Pancreas (tissue), 10 donors: ENCODE measurements at regions not wholly inside any gene's neighbourhood (a gene's known extent, or its start where the extent isn't known, plus 50 kb on each side); places are given as distances from the start of the nearest gene placed in this dataset.

Source experiments
- ATAC-seq, 4 donors: fragments of 200-7000 bp; cut with Tn5 transposase; one replicate each; pipeline versions ENCODE4 v1.8.0 to v1.9.1; 2020; ENCODE audit warnings: mild to moderate bottlenecking in 4 of 4, moderate library complexity in 4 of 4
- DNase-seq, 6 donors: peaks; one replicate each; pipeline ENCODE4 v3.0.0-alpha.2; 2020
- FAIRE-seq: peaks from 2 replicates; lab custom pipeline; 2012; peaks lifted over from hg19 to GRCh38; lab: Jason Lieb, UNC
- H3K27ac ChIP-seq, 4 donors: fragments of 200-600 bp; sonication (generic); 1 replicate in 3 of 4; 2 replicates in 1 of 4; pipeline versions ENCODE4 v1.5.0 to v1.8.0; 2020
- H3K27me3 ChIP-seq, 4 donors: fragments of 200-600 bp; one replicate each; pipeline ENCODE4 v1.8.0; 2021
- H3K36me3 ChIP-seq, 3 donors: fragments of 200-600 bp; sonication (generic) in 1 of 3; one replicate each; pipeline versions ENCODE4 v1.5.0 to v1.8.0; 2020 to 2021
- H3K4me1 ChIP-seq, 3 donors: fragments of 200-600 bp; one replicate each; pipeline ENCODE4 v1.8.0; 2021
- H3K4me3 ChIP-seq, 4 donors: fragments of 200-600 bp; sonication (generic) in 2 of 4; one replicate each; pipeline versions ENCODE4 v1.5.0 to v1.8.0; 2020 to 2021
- H3K9me3 ChIP-seq, 4 donors: fragments of 200-600 bp; one replicate each; pipeline ENCODE4 v1.8.0; 2021
- WGBS, 2 donors: extraction: QIAGEN DNeasy Blood & Tissue Kit; methylation state at CpG; one replicate each; pipeline ENCODE4 v1.1.7; 2013; 5-methylcytosine and 5-hydroxymethylcytosine counted together
- intact Hi-C, 3 donors: fragments of 100-400 bp; cut with DNase I; formaldehyde crosslinking; loops; one replicate each; pipeline versions ENCODE4 v1.11.1 to v1.14.2; 2022
- TF ChIP-seq, protein P1 (sequence below), 4 donors: fragments of 200-600 bp; sonication (generic) in 3 of 4; IDR thresholded peaks; one replicate each; pipeline versions ENCODE4 v1.5.0 to v1.8.0; 2021; ENCODE audit warnings: antibody characterized with exemption in 4 of 4
- donor health status: healthy with polysubstance abuse.
- donor health status: DM: no; HTN: no; CAD: no; lungs with moderate emphysema.
- donor health status: DM: no; HTN: no; CAD: no.
- donor health status: control.
- donor health status: control.
- donor health status: Bipolar disorder and iron deficiency.
- donor health status: DM: yes; HTN: yes; CAD: no.
- donor health status: DM: no; HTN: no; CAD: no.
- donor health status: DM: no; HTN: no; CAD: no.
- donor health status: DM: yes; HTN: yes; CAD: no.

DNA sequence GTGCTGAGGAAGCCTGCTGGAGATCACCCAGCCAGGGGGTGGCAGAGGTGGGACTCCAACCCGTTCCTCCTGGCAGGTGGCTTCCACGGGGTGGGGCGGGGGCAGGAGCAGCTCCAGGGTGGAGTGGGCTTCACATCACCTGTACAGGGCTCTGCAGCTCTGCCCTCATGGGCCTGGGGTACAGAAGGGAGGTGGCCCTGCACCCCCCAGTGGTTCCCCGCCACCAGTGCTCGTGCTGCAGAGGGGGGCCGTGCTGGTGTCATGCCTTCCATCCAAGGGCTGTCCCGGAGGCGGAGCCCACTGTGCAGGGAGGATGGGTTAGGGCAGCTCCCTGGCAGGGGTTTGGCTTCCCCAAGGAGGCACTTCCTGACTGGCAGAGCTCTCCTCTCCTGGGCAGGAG lies 76.4 kb upstream of the SHISAL1 start:
- Histone ChIP-seq H3K27me3 (no peaks in the 10 kb centered on the region), H3K27ac (no peak overlapping the region), H3K9me3 (no peaks in the 10 kb centered on the region), H3K4me1 (no peaks in the 10 kb centered on the region), H3K4me3 (no peak overlapping the region), H3K36me3 (no peaks in the 10 kb centered on the region)
- intact Hi-C loops: no loop called here
- TF ChIP-seq, protein P1, sequence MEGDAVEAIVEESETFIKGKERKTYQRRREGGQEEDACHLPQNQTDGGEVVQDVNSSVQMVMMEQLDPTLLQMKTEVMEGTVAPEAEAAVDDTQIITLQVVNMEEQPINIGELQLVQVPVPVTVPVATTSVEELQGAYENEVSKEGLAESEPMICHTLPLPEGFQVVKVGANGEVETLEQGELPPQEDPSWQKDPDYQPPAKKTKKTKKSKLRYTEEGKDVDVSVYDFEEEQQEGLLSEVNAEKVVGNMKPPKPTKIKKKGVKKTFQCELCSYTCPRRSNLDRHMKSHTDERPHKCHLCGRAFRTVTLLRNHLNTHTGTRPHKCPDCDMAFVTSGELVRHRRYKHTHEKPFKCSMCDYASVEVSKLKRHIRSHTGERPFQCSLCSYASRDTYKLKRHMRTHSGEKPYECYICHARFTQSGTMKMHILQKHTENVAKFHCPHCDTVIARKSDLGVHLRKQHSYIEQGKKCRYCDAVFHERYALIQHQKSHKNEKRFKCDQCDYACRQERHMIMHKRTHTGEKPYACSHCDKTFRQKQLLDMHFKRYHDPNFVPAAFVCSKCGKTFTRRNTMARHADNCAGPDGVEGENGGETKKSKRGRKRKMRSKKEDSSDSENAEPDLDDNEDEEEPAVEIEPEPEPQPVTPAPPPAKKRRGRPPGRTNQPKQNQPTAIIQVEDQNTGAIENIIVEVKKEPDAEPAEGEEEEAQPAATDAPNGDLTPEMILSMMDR (IDR thresholded peaks at IDR 0.05): no peak
- no peak for FAIRE-seq
- WGBS, 2 donors: 71 to 76% methylated on average over 8 of the region's 8 CpGs
- DNase-seq: peak in 2 of 6 donors; percentile 38 to 41
- ATAC-seq: no peak

DNA sequence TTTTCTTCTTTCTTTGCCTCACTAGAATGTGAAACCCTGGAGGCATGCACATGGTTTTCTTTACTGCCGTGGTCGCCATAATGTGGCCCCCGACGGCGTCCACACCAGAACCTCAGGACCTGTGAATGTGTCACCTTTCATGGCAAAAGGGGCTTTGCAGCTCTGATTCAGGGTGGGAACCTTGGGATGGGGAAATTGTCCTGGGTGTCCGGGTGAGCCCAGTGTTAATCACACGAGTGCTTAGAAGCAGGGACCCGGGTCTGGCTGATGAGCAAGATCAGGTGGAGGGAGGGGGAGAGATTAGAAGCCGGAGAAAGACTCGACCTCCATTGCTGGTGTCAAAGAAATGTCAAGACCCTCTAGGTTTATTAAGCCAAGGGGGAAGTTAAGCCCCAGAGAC lies 74.7 kb upstream of the SHISAL1 start:
- Histone ChIP-seq H3K36me3 (no peaks in the 10 kb centered on the region), H3K9me3 (no peaks in the 10 kb centered on the region), H3K4me1 (no peaks in the 10 kb centered on the region), H3K4me3 (no peak overlapping the region), H3K27ac (no peak overlapping the region), H3K27me3 (no peaks in the 10 kb centered on the region)
- intact Hi-C loops: no loop called here
- TF ChIP-seq, protein P1 (IDR thresholded peaks at IDR 0.05): no peak
- ATAC-seq: no peak
- WGBS, 2 donors: 67 to 72% methylated on average over 10 of the region's 10 CpGs
- no peak for FAIRE-seq
- DNase-seq: peak in 1 of 6 donors; percentile 27

DNA sequence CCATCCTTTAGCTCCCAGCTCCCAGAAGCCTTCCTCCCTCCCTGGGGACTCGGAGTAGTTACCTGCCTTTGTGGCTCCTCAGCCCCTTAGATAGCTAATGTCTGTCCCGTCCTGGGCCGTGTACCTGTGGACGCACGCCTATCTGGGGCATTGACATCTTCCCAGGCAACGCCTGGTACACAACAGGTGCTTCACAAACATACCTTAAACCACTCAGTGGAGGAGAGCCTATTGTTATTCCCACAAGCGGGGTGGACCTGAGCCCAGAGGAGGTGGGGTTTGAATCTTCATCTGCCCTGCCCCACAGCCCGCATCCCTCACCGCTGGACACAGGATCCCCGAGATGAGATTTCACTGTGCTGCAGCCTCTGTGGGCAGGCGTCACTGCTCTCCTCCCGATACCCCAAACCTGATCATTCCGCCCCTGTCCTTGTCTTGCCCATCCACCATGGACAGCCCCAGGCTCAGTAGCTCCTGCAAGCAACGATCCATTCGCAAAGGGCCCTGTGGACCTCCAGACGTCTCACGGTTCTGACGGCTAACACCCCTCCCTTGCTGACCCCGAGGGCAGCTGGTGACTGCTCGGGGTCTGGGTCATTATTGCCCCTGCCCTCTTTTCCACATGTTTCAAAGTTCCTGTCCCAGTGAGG lies 73.8 kb upstream of the SHISAL1 start:
- 70 to 75% methylated on average over 20 of the region's 20 CpGs for WGBS, 2 donors
- intact Hi-C loops: no loop called here
- DNase-seq: peak in 1 of 6 donors; percentile 25
- no peak for ATAC-seq
- TF ChIP-seq, protein P1 (IDR thresholded peaks at IDR 0.05): no peak
- Histone ChIP-seq H3K4me3 (no peak overlapping the region), H3K9me3 (no peaks in the 10 kb centered on the region), H3K27me3 (no peaks in the 10 kb centered on the region), H3K4me1 (no peaks in the 10 kb centered on the region), H3K27ac (no peak overlapping the region), H3K36me3 (no peaks in the 10 kb centered on the region)
- FAIRE-seq: no peak

DNA sequence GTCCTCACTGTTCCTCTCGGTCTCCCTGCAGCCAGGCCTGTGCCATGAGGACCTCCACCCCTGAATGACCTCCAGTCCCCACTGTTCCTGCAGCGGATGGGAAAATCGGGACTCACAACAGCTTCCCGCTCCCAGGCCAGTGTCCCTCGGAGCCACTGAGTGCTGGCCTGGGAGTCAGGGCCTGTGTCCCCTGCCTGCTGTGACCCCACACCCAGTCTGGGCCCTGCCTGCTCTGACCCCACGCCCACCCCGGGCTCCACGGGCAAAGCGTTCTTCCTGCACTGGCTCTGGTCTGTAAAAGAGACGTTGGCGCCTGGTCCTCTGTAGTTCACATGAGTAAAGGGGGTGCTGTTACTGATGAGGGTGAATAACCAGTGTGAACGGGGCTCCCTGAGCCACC lies 73.0 kb upstream of the SHISAL1 start:
- WGBS, 2 donors: 76 to 80% methylated on average over 12 of the region's 12 CpGs

DNA sequence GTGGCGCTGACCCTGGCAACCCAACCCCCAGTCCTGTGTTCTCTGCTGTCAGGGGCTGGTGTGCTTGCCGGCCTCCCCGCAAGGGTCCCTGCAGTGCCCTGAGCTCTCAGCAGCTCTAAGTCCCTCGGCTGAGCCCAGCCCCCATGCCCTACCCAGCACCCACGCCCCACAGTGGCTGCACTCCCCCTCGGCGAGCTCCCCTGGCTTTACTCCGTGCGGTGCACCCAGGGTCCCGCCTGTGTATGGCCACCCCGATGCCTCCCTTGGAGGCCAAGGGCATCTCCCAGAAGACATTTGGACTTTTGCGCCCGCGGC lies 72.5 kb upstream of the SHISAL1 start:
- no peaks in the 10 kb centered on the region for H3K27me3 ChIP-seq
- no peaks in the 10 kb centered on the region for H3K36me3 ChIP-seq
- no peak overlapping the region for H3K4me3 ChIP-seq
- H3K4me1 ChIP-seq: no peaks in the 10 kb centered on the region
- intact Hi-C loops: no loop called here
- H3K27ac ChIP-seq: no peak overlapping the region
- TF ChIP-seq, protein P1 (IDR thresholded peaks at IDR 0.05): no peak
- no peaks in the 10 kb centered on the region for H3K9me3 ChIP-seq
- no peak for ATAC-seq
- no peak for FAIRE-seq
- 84 to 86% methylated on average over 14 of the region's 14 CpGs for WGBS, 2 donors
- no peak for DNase-seq

More for the DNA sequence above, 73.0 kb upstream of the SHISAL1 start:
- H3K36me3 ChIP-seq: no peaks in the 10 kb centered on the region
- no peaks in the 10 kb centered on the region for H3K9me3 ChIP-seq
- intact Hi-C loops: no loop called here
- no peak overlapping the region for H3K4me3 ChIP-seq
- no peak overlapping the region for H3K27ac ChIP-seq
- DNase-seq (peak in 1 of 6 donors; percentile 28), ATAC-seq (no peak), FAIRE-seq (no peak)
- H3K27me3 ChIP-seq: no peaks in the 10 kb centered on the region
- TF ChIP-seq, protein P1 (IDR thresholded peaks at IDR 0.05): no peak
- no peaks in the 10 kb centered on the region for H3K4me1 ChIP-seq
